Astrocyte of the cerebellum (primary cell): ENCODE measurements at regions not wholly inside any gene's neighbourhood (a gene's known extent, or its start where the extent isn't known, plus 50 kb on each side); places are given as distances from the start of the nearest gene placed in this dataset.
"Not testable (repeated sequence)": the region's sequence is repeated elsewhere in the genome, so short reads cannot be mapped to it uniquely, and the experiment has no call there.

ENCODE experiments used
- DNase-seq: peaks from one replicate; pipeline ENCODE4 v3.0.0-alpha.2; 2011; ENCODE audit warnings: low read depth
- H3K4me3 ChIP-seq: 2 replicates; pipeline ENCODE4 v1.5.1; 2011; ENCODE audit warnings: mild to moderate bottlenecking, low read depth, low read length, moderate library complexity
- CTCF ChIP-seq: IDR thresholded peaks from 2 replicates; pipeline ENCODE4 v1.5.1; 2012; ENCODE audit warnings: low read length, low read depth, moderate library complexity, mild to moderate bottlenecking; ENCODE audit errors: missing control alignments
- in situ Hi-C: cut with HindIII; loops from 2 replicates; pipeline ENCODE4 v1.10.0; 2017; ENCODE audit warnings: low sequenced_read_pairs

GRCh38 chr2:106267997-106268396 is 73.9 kb upstream of the UXS1 start:
- H3K4me3 ChIP-seq: no peak overlapping the region
- TF ChIP-seq CTCF: no peak
- no peak for DNase-seq
- in situ Hi-C loops: no loop called here

GRCh38 chr2:106261871-106262321 is 67.8 kb upstream of the UXS1 start:
- no peak for DNase-seq
- TF ChIP-seq CTCF: no peak
- in situ Hi-C loops: no loop called here
- no peak overlapping the region for H3K4me3 ChIP-seq

GRCh38 chr2:106258859-106259258 is 64.8 kb upstream of the UXS1 start:
- in situ Hi-C loops, H3K4me3 ChIP-seq, DNase-seq: not testable (repeated sequence)

- no peak overlapping the region for H3K4me3 ChIP-seq
- DNase-seq: no peak
- TF ChIP-seq CTCF: no peak
- in situ Hi-C loops: no loop called here
Observed at GRCh38 chr2:106257830-106258229, 63.7 kb upstream of the UXS1 start.

GRCh38 chr2:106257135-106257534 is 63.0 kb upstream of the UXS1 start:
- no peak for DNase-seq
- in situ Hi-C loops: no loop called here
- TF ChIP-seq CTCF: no peak
- H3K4me3 ChIP-seq: no peak overlapping the region

GRCh38 chr2:106249157-106249828 is 55.2 kb upstream of the UXS1 start:
- in situ Hi-C loops, DNase-seq: not testable (repeated sequence)

GRCh38 chr2:106248548-106249151 is 54.5 kb upstream of the UXS1 start:
- DNase-seq, in situ Hi-C loops, H3K4me3 ChIP-seq: not testable (repeated sequence)
- TF ChIP-seq CTCF: peak; percentile 8

More at GRCh38 chr2:106249157-106249828, 55.2 kb upstream of the UXS1 start:
- H3K4me3 ChIP-seq: not testable (repeated sequence)
